NCI-H1105 treated with DMSO at 0.1 percent for 48 hours (cell line): ENCODE measurements at regions not wholly inside any gene's neighbourhood (a gene's known extent, or its start where the extent isn't known, plus 50 kb on each side); places are given as distances from the start of the nearest gene placed in this dataset.

Source experiments
- DNase-seq: peaks from one replicate; lab custom pipeline; 2025; lab: John Stamatoyannopoulos, UW

GRCh38 chr2:181114021-181114420 lies 133.6 kb downstream of the UBE2E3 start:
- DNase-seq = no peak

- no peak for DNase-seq
These were observed 135.9 kb downstream of the UBE2E3 start for GRCh38 chr2:181116261-181116660.

- DNase-seq = no peak
These were observed 137.0 kb downstream of the UBE2E3 start for GRCh38 chr2:181117206-181117925.

- DNase-seq = no peak
These were observed 140.2 kb downstream of the UBE2E3 start for GRCh38 chr2:181120625-181121024.

GRCh38 chr2:181121996-181122395 lies 141.6 kb downstream of the UBE2E3 start:
- peak; percentile 25 for DNase-seq

GRCh38 chr2:181122601-181123000 lies 142.2 kb downstream of the UBE2E3 start:
- no peak for DNase-seq

GRCh38 chr2:181123798-181124231 lies 143.4 kb downstream of the UBE2E3 start:
- no peak for DNase-seq

GRCh38 chr2:181124497-181124896 lies 144.1 kb downstream of the UBE2E3 start:
- no peak for DNase-seq

GRCh38 chr2:181125359-181125758 lies 145.0 kb downstream of the UBE2E3 start:
- no peak for DNase-seq

- DNase-seq = no peak
These were observed 146.0 kb downstream of the UBE2E3 start for GRCh38 chr2:181126311-181126868.

- DNase-seq = no peak
These were observed 147.8 kb downstream of the UBE2E3 start for GRCh38 chr2:181128199-181128598.

GRCh38 chr2:181129364-181130056 lies 149.1 kb downstream of the UBE2E3 start:
- DNase-seq = no peak

GRCh38 chr2:181130686-181131085 lies 150.3 kb downstream of the UBE2E3 start:
- DNase-seq = no peak

- DNase-seq = no peak
These were observed 151.2 kb downstream of the UBE2E3 start for GRCh38 chr2:181131584-181131983.

GRCh38 chr2:181138816-181139215 lies 158.4 kb downstream of the UBE2E3 start:
- DNase-seq = no peak

GRCh38 chr2:181139831-181140230 lies 159.4 kb downstream of the UBE2E3 start:
- no peak for DNase-seq

- peak; percentile 91 for DNase-seq
These were observed 160.0 kb downstream of the UBE2E3 start for GRCh38 chr2:181140414-181140813.

- DNase-seq = no peak
These were observed 160.5 kb downstream of the UBE2E3 start for GRCh38 chr2:181140928-181141327.

- no peak for DNase-seq
These were observed 161.3 kb downstream of the UBE2E3 start for GRCh38 chr2:181141676-181142075.

- no peak for DNase-seq
These were observed 162.1 kb downstream of the UBE2E3 start for GRCh38 chr2:181142514-181142913.

GRCh38 chr2:181143790-181144300 lies 163.4 kb downstream of the UBE2E3 start:
- no peak for DNase-seq

- no peak for DNase-seq
These were observed 165.2 kb downstream of the UBE2E3 start for GRCh38 chr2:181145645-181146044.

- no peak for DNase-seq
These were observed 165.8 kb downstream of the UBE2E3 start for GRCh38 chr2:181146171-181146570.
